GM12875 (cell line): ENCODE measurements at regions not wholly inside any gene's neighbourhood (a gene's known extent, or its start where the extent isn't known, plus 50 kb on each side); places are given as distances from the start of the nearest gene placed in this dataset.

Experiments
- H3K4me3 ChIP-seq: one replicate; pipeline ENCODE4 v1.5.1; 2011; ENCODE audit warnings: low read depth, low read length, control low read depth
- CTCF ChIP-seq: IDR thresholded peaks from 2 replicates; pipeline ENCODE4 v1.5.1; 2011; ENCODE audit warnings: low read depth, mild to moderate bottlenecking, control low read depth, inconsistent platforms, low read length, moderate library complexity, borderline replicate concordance; ENCODE audit not compliant: insufficient read depth

- H3K4me3 ChIP-seq: no peak overlapping the region
- no peak for TF ChIP-seq CTCF
These were observed 132.7 kb upstream of the TCF21 start for GRCh38 chr6:133756078-133756695.

GRCh38 chr6:133757335-133757734 lies 131.6 kb upstream of the TCF21 start:
- no peak for TF ChIP-seq CTCF
- H3K4me3 ChIP-seq: no peak overlapping the region

GRCh38 chr6:133758815-133759335 lies 130.0 kb upstream of the TCF21 start:
- TF ChIP-seq CTCF: no peak
- no peak overlapping the region for H3K4me3 ChIP-seq

GRCh38 chr6:133759524-133759923 lies 129.4 kb upstream of the TCF21 start:
- no peak for TF ChIP-seq CTCF
- H3K4me3 ChIP-seq: no peak overlapping the region

GRCh38 chr6:133761706-133762105 lies 127.2 kb upstream of the TCF21 start:
- no peak for TF ChIP-seq CTCF
- no peak overlapping the region for H3K4me3 ChIP-seq

- H3K4me3 ChIP-seq: no peak overlapping the region
- no peak for TF ChIP-seq CTCF
These were observed 124.7 kb upstream of the TCF21 start for GRCh38 chr6:133764008-133764753.

- H3K4me3 ChIP-seq: no peak overlapping the region
- no peak for TF ChIP-seq CTCF
These were observed 124.1 kb upstream of the TCF21 start for GRCh38 chr6:133764754-133765208.
